GM18519 (cell line): ENCODE measurements at regions not wholly inside any gene's neighbourhood (a gene's known extent, or its start where the extent isn't known, plus 50 kb on each side); places are given as distances from the start of the nearest gene placed in this dataset.
"Not testable (repeated sequence)": the region's sequence is repeated elsewhere in the genome, so short reads cannot be mapped to it uniquely, and the experiment has no call there.

ENCODE experiments used
- ATAC-seq: cut with Tn5 transposase; IDR thresholded peaks from one replicate; pipeline ENCODE4 v1.9.1; 2021; ENCODE audit warnings: mild to moderate bottlenecking, moderate library complexity; ENCODE audit not compliant: unreplicated experiment, low FRiP score

DNA sequence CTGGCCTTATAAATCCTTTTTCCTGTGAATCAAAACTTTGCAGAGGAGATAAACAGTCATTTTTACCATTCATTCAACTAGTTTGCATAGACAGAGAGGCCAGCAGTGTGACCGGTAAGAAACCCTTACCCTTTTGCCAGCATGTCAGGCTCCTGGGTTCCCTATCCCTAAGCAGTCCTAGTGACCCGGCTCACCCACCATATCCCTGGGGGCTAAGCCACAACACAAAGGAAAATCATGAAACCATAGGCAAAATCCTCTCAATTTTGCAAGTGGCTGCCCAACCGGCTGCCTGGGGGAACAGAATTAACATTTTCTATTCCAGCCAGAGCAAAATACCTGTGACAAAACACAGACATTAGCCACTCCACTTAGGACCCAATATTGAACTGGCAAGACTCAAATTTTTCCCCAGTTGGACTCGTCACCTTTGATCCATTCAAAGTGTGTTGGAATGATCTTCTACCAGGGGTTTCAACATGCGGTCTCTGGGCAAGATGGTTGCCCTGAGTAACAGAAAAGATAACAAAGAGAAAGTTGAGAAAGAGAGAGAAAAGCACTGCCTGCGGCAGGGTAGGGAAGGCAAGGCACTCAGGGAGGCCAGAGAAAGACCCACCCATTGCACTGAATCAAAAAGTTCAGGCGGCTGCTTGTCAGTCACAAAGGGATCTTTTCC, 174.8 kb upstream of the NAMPT start:
- ATAC-seq = no peak

DNA sequence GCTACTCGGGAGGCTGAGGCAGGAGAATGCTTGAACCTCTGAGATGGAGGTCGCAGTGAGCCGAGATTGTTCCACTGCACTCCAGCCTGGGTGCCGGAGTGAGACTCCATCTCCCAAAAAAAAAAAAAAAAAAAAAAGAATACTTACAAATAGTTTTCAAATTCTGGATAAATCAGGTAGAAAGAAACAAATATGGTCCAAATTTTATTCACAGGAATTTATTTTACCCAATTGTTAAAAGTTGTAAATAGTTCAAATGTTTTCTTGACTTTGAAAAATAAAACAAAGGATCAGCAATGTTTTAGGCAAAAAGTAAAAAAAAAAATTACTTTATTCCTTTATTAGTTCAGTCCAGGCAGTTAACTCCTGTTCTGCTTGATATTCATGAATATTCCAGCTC, 172.9 kb upstream of the NAMPT start:
- ATAC-seq = no peak

DNA sequence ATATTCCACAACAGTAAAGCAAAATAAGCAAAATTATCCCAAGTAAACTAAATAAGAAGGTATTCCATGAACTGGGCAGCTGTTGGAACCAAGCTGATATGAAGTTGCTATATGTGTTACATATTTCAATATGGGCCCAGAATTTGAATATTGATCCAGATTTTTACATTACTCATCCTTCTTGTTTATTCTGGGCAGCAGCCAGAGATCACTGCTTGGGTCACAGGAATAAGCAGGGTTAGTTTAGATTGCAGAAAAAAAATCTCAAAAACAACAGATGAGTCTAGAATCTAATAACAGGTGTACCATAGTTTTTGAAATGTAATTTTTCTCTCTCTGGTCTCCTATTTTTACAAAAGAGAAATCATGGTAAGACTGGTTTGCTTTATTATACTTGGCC, 171.5 kb upstream of the NAMPT start:
- no peak for ATAC-seq

DNA sequence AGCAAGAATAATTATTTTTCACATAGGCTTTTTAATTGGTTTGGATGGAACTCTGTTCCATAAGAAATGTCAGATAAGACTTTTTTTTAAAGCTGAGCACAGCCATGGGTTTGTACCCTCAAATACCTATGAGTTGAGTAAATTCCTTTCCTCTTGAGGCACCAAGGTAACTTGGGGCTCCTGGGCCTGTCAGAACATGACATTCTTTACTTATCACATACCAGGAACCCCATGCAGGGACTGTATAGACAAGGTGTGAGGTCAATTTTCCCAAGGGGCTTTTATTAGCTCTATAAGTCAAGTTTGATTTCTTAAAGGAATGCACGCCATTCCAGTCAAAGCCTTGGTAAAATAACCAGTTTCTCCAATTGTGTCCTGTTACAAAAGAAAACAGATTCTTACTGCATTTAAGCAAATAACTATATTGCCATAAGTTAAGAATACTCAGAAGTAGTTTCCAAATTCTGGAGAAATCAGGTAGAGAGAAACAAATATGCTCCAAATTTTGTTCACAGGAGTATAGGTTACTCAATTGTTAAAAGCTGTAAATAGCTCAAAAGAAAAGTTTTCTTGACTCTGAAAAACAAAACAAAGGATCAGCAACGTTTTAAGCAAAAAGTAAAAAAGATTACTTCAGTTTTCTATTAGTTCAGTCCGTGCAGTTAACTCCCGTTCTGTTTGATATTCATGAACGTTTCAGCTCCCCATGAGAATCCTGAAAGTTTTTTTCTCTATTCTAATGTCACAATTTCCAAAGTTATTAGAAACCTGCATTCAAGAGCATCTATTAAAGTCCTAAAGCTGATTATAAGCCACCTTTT, 167.5 kb upstream of the NAMPT start:
- no peak for ATAC-seq

DNA sequence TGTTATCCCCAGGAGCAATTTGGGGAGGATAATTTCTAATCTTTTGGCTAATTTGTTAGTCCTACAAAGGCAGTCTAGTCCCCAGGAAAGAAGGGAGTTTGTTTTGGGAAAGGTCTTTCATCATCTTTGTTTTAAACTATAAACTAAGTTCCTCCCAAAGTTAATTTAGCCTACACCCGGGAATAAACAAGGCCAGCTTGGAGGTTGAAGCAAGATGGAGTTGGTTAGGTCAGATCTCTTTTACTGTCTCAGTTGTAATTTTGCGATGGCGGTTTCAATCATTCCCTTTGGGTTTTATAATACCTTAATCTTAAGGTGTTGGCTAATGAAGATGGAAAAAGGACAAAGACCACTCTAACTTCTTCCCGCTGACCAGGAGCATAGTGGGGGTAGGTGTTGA, 166.4 kb upstream of the NAMPT start:
- no peak for ATAC-seq

DNA sequence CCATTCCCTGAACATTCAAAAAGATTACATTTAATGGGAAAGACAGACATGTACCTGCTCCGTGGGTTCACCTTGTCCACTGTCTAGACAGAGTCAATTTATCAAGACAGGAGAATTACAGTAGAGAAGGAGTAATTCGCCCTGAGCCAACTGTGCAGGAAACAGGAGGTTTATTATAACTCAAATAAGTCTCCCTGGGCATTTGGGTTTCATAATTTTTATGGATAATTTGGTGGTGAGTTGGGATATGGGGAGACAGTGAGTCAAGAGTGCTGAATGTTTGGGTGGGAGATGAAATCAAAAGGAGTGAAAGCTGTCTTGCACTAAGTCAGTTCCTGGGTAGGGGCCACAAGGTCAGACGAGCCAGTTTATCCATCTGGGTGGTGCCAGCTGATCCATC, 165.9 kb upstream of the NAMPT start:
- ATAC-seq = no peak

DNA sequence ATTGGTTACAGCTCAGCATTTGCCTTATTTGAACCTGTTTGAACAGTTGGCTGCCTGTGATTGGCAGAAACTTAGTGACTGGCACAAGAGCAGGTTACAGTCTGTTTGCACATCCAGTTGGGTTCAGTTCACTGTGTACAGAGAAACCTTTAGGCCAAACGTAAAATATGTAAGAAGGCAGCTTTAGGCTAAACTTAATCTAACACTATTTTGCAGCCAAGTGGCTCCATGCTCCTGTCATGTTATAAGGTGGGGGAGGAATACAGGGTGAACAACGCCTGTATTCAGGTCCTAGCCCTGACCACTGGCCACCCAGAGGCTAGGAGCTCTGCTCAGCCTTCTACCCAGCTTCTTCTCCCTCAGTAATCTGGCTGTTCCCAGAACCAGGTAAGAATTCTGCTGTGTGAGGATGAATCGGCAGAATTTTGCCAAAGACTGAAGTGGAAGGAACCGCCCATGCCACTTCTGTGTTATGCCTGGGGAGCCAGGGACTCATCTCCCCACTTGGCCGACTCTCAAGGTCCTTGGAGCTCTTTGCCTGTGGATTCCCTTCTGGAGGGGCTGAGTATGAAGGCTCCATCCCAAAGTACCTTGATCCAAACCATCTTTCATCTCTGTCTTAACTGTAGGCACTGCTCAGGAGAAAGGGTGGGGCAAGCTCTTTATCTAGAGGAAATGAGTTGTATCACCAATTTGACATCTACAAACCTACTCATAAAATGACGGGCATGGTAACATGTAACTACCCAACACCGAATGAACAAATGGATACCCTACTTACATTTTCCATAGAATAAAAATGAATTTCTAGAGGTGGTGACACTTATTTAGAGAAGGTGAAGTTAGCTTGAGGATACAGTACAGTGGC, 164.4 kb upstream of the NAMPT start:
- no peak for ATAC-seq

DNA sequence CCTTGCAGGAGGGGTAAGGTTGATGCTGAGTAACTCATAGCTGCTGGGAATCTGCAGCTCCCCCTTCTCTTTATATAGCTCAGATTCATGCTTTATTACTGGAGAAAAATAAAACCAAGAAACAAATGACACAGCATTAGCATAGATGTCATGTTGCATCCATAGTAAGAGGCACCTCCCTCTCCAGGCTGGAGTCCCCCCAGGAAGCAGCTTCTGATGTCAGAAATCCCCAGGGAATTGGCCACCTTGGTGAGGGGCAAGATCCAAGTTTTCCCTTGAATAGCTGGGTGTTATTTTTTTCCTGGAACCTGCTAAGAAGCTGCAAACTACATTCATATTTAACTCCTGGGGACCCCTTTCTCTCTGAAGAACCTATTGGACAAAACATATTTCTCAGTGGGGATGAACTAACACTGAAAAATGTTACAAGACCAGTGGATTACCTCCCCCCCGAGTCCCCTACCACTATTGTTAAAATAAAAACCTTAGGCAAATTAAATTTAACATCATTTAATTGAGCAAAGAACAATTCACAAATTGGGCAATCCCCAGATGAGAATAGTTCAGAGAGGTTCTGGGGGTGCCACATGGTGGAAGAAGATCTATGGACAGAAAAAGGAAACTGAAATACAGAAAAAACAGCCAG, 163.7 kb upstream of the NAMPT start:
- no peak for ATAC-seq

DNA sequence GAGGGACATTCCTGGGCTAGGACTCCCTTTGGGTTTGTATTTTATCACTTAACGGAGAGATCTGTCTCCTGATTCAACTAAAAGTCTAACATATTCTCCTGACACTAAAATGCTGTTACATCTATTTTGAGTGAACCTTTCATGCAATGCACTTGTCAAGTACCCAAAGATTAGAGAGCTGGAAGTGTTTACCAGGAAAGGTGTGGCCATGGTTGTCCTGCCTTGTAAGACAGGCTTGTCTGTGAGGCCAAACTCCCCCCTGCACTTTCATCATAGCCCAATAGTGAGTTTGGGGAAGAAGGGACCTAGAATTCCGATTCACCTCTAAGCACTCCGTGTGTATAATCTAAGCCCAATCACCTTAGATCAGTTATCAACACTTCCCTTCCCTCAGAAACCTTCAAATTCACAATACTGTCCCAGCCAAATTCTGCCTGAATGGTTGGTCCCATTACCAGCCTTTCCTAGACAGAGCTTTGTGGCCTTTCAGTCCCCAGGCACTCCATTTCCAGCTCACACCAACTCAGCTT, 162.6 kb upstream of the NAMPT start:
- no peak for ATAC-seq

DNA sequence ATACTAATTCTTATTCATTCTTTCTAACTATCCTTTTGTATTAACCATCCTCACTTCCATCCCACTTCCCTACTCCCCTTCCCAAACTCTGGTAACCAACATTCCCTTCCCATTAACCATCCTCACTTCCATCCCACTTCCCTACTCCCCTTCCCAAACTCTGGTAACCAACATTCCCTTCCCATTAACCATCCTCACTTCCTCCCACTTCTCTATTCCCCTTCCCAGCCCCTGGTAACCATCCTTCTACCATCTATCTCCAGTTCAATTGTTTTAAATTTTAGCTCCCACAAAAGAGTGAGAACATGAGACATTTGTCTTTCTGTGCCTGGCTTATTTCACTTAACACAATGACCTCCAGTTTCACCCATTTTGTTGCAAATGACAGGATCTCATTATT, 160.6 kb upstream of the NAMPT start:
- ATAC-seq = not testable (repeated sequence)

DNA sequence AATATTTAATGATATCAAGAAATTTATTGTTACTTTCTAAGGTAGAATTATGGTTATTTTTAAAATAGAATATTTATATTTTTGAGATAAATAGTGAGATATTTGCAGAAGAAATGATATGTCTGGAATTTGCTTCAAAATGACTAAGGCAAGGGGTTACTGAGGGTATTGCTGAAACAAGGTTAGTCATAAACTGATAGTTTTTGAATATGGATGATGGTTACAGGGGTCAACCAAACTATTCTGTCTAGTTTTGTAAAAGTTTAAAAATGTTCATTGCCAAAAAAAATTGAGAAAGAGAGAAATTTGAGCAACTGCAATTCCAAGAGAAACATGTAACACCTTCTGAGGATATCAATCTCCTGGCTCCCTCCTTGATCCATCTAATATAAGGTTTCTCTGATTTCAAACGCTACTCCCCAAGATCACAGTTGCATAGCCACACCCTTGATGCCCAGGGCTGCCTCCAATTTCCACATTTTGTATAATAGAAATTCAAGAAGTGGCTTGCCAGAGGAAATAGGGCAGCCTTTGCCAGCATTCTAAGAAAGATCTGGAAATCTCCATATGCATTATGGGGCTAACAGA, 159.4 kb upstream of the NAMPT start:
- no peak for ATAC-seq

DNA sequence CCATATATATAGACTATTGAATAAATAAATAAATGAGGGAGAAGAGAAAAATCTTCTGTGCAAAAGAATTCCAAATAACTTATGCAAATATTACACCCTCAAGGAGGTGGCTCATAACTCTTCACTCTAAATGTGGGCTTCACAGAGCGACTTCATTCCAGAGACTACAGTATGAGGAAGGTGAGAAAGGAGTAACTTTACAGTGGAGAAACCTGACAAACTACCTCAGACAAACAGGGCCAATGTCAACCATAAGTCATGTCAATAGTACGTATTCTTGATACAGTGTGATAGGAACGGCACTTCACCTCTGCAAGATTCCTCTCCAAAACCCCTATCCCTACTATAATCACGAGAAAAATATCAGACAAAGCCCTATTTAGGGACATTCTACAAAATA, 158.4 kb upstream of the NAMPT start:
- ATAC-seq = no peak

DNA sequence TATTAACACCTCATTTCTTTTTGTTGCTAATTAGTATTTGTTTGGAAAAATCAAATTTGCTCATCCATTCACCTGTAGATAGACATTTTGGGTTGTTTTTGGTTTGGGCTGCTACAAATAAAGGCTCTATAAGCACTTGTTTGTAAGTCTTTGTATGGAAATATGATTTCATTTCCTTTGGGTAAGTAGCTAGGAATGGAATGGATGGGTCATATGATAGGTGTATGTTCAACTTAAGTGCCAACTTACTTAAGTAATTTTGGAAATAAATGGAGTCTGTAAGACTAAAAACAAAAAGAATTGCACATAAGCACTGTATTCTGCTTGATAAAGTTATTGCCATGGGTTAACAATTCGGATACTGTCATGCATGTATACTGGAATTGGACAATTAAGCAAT, 157.7 kb upstream of the NAMPT start:
- ATAC-seq = no peak

DNA sequence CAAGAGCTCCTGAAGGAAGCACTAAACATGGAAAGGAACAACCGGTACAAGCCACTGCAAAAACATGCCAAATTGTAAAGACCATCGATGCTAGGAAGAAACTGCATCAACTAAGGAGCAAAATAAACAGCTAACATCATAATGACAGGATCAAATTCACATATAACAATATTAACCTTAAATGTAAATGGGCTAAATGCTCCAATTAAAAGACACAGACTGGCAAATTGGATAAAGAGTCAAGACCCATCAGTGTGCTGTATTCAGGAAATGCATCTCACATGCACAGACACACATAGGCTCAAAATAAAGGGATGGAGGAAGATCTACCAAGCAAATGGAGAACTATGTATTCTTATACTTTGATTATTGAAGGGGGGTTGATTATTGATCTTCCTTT, 156.6 kb upstream of the NAMPT start:
- not testable (repeated sequence) for ATAC-seq

DNA sequence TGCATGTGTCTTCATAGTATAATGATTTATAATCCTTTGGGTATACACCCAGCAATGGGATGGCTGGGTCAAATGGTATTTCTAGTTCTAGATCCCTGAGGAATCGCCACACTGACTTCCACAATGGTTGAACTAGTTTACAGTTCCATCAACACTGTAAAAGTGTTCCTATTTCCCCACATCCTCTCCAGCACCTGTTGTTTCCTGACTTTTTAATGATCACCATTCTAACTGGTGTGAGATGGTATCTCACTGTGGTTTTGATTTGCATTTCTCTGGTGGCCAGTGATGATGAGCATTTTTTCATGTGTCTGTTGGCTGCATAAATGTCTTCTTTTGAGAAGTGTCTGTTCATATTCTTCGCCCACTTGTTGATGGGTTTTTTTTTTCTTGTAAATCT, 152.2 kb upstream of the NAMPT start:
- not testable (repeated sequence) for ATAC-seq

DNA sequence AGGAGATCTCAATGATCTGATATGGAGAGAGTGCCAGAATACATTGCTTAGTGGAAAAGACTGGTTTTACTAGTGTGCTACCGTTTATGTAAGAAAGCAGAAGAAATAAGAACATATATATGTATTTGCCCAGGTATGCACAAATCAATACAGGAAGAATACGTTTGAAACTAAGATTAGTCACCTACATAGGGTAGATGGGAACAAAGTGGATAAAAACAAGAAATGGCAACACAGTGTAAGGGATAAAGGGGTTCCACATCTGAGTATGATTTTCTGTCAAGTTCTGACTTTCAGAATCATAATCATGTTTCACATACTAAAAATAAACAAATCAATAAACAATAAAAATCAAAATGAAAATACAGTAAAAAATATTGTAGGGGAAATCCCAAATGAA, 148.6 kb upstream of the NAMPT start:
- no peak for ATAC-seq

DNA sequence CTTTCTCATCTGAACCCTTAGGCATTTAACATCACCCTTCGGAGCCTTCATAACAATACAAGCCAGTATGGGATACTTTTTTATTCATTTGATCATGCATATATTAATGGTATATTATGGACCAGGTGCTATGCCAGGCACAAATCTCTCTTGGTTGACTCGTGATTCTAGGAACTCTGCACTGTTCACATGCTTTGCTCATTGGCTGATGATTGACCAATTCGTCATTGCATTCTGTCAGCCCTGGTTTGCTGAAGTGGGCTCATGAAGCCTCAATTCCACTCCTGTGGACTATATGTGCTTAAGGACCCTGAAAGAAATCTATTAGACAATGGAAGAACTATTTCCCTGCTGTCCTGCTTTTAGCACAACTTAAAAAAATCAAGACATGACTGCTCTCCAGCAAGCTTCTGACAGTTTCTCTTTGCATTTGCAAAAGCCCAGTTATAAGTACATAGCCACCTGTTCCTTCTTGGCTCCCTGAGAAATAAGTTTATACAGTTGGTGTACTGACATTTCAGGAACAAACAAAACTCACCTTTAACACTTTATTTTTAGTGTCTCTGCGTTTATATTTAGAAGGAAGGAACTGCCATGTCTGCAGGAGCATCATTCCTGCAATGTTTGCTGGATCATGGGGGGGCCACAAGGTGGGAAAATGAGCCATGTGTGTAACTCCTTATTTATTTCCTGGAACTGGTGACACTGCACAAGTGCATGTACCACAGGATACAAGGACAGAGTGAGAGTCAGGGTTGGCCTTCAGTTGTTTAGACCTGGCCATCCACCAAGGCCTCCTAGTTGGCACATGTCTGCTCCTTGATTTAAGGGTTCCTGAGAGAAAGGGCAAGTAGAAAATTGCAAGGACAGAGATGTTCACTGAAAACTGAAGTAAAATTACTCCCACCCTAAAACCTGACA, 146.0 kb upstream of the NAMPT start:
- no peak for ATAC-seq

DNA sequence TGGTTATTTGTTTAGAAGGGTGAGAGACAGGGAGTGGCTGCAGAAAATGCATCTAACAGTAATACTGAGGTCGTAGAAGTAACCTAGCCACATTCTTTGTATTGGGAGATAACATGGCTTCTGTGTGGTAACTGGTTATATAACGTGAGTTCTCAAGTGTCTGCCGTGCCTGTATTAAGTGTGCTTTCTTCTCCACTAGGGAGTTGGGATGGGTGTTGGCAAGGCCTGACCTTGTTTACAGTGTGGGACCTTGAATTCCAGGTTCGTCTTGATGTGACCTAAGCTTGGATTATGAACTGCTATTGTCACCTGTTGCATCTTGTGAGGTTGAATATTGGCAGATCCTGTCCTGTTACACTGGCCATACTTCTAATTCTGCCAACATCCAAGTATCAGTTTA, 145.3 kb upstream of the NAMPT start:
- ATAC-seq = no peak

DNA sequence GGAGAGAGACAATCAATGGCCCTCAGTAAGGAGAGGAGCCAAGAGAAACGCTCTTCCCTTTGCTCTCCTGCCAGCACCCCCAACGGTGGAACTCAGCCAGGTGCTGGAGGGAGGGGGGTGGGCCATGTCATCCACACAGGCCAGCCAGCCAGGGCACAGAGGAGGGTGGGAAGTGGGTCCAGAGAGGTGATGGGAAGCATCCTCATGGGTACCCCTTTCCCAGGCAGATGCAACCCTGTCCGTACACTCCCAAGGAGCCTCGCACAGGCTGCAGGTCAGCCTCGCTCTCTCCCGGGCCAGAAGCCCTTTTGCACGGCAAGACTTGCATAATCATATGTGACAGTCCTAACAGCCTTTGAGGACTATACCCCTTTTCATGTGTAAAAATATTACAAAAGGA, 142.0 kb upstream of the NAMPT start:
- no peak for ATAC-seq
